ENCODE measurements at regions not wholly inside any gene's neighbourhood (a gene's known extent, or its start where the extent isn't known, plus 50 kb on each side); places are given as distances from the start of the nearest gene placed in this dataset.

- TF ChIP-seq CTCF (IDR thresholded peaks at IDR 0.05): no peak
These were observed 224.2 kb downstream of the MINAR1 start for GRCh38 chr15:79656151-79657000.

GRCh38 chr15:79657722-79658121 lies 225.6 kb downstream of the MINAR1 start:
- no peak for TF ChIP-seq CTCF (IDR thresholded peaks at IDR 0.05)

- TF ChIP-seq CTCF (IDR thresholded peaks at IDR 0.05): no peak
These were observed 227.6 kb downstream of the MINAR1 start for GRCh38 chr15:79659691-79660090.

- no peak for TF ChIP-seq CTCF (IDR thresholded peaks at IDR 0.05)
These were observed 229.3 kb downstream of the MINAR1 start for GRCh38 chr15:79661411-79661810.

GRCh38 chr15:79673416-79674123 lies 223.2 kb downstream of the MTHFS start:
- no peak for TF ChIP-seq CTCF (IDR thresholded peaks at IDR 0.05)

GRCh38 chr15:79674124-79674465 lies 222.7 kb downstream of the MTHFS start:
- TF ChIP-seq CTCF (IDR thresholded peaks at IDR 0.05): no peak

- no peak for TF ChIP-seq CTCF (IDR thresholded peaks at IDR 0.05)
These were observed 220.8 kb downstream of the MTHFS start for GRCh38 chr15:79675982-79676381.

Measured in LNCAP (cell line).